ENCODE measurements at regions not wholly inside any gene's neighbourhood (a gene's known extent, or its start where the extent isn't known, plus 50 kb on each side); places are given as distances from the start of the nearest gene placed in this dataset.

DNA sequence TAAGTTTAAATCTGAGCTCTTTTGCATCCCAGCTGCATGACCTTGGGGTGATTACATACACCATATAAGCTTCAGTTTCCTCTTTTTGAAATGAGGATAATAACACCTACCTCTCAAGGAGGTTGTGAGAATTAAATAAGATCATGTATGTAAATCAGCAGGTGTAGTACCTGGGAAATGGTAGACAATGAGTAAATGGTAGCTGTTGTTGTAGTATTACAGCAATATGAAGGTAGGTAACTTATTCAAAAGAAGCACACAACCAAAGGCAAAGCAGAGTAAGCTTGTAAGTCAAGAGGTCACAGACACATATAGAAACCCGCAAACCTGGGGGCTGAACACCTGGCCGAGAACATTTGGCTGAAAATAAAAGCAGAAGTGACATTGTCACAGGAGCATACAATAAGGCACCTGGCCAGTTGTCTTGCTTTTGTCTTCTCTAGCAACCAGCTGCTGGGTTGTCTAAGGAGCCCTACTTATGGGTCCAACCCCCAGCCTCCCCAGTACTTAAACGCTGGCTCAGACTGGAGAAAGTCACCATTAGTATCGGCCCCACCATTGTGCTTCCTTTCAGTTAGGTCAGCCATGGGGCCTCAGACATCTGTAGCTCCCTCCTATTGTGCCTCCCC lies 203.6 kb upstream of the MKLN1 start:
- Histone ChIP-seq H3K79me2 (ENCODE audit: control insufficient read depth, insufficient read depth, low read length) (no peaks in the 10 kb centered on the region), H3K9me3 (replicated peaks; ENCODE audit: control insufficient read depth, insufficient read depth, low read length) (no peaks in the 10 kb centered on the region), H3K4me3 (replicated peaks in 1 of 3; ENCODE audit: insufficient read depth in 1 of 3, low read depth in 1 of 3, low read length in 3 of 3) (no peak overlapping the region), H2AFZ (ENCODE audit: low read depth, low read length) (no peak overlapping the region), H4K20me1 (replicated peaks; ENCODE audit: control insufficient read depth, extremely low read depth, insufficient read depth, low read length) (no peaks in the 10 kb centered on the region), H3K4me2 (ENCODE audit: insufficient read depth, low read length) (no peak overlapping the region), H3K9ac (replicated peaks; ENCODE audit: extremely low read depth, insufficient read depth, low read length) (no peak overlapping the region), H3K27ac (ENCODE audit: insufficient read depth, low read depth, low read length) (no peak overlapping the region), H3K36me3 (ENCODE audit: control insufficient read depth in 2 of 2, extremely low read depth in 1 of 2, insufficient read depth in 2 of 2, low read length in 2 of 2) (no peaks in the 10 kb centered on the region), H3K27me3 (ENCODE audit: control insufficient read depth in 2 of 2, insufficient read depth in 2 of 2, low read length in 2 of 2) (peaks cover 0 to 2% of the 10 kb centered on the region in 2 experiments), H3K9me1 (replicated peaks; ENCODE audit: control insufficient read depth, extremely low read depth, insufficient read depth, low read length) (no peaks in the 10 kb centered on the region), H3K4me1 (ENCODE audit: control insufficient read depth, extremely low read depth, insufficient read depth, low read length) (no peaks in the 10 kb centered on the region)
- intact Hi-C loops (cut with micrococcal nuclease): no loop called here
- no peak for FAIRE-seq
- CTCF ChIA-PET: interaction anchor here (0.6 to 1.6 kb wide), 2 partner anchors 13 to 262 kb away, joined by 3 to 6 read pairs; no protein-coding TSS in a partner anchor
- TF ChIP-seq, protein P1, sequence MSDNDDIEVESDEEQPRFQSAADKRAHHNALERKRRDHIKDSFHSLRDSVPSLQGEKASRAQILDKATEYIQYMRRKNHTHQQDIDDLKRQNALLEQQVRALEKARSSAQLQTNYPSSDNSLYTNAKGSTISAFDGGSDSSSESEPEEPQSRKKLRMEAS (IDR thresholded peaks at IDR 0.05; ENCODE audit: insufficient read depth, insufficient read length): no peak
- TF ChIP-seq EZH2 (IDR thresholded peaks at IDR 0.05; ENCODE audit: borderline replicate concordance, low read depth, low read length, severe bottlenecking) (no peak), MYC (IDR thresholded peaks at IDR 0.05; ENCODE audit: low read depth, low read length) (no peak), GATA2 (IDR thresholded peaks at IDR 0.05; ENCODE audit: insufficient read depth, insufficient read length, low read depth, low read length) (no peak), JUN (IDR thresholded peaks at IDR 0.05; ENCODE audit: borderline replicate concordance, insufficient read depth, insufficient read length, low read depth) (no peak)
- no peak for DNase-seq (ENCODE audit: low read depth, low spot score)
- POLR2A ChIA-PET: no interaction called here
- dilution Hi-C loops (cut with MboI; ENCODE audit: extremely low pct_ligation_motif_present, low sequenced_read_pairs): no loop called here
- BruUV-seq (replicated peaks): no TSS peak

GRCh38 chr7:131124867-131125266 lies 202.8 kb upstream of the MKLN1 start:
- Histone ChIP-seq H3K4me3 (replicated peaks in 1 of 3; ENCODE audit: insufficient read depth in 1 of 3, low read depth in 1 of 3, low read length in 3 of 3) (no peak overlapping the region), H2AFZ (ENCODE audit: low read depth, low read length) (no peak overlapping the region), H3K27ac (ENCODE audit: insufficient read depth, low read depth, low read length) (no peak overlapping the region), H3K9me3 (replicated peaks; ENCODE audit: control insufficient read depth, insufficient read depth, low read length) (no peaks in the 10 kb centered on the region), H3K36me3 (ENCODE audit: control insufficient read depth in 2 of 2, extremely low read depth in 1 of 2, insufficient read depth in 2 of 2, low read length in 2 of 2) (no peaks in the 10 kb centered on the region), H4K20me1 (replicated peaks; ENCODE audit: control insufficient read depth, extremely low read depth, insufficient read depth, low read length) (no peaks in the 10 kb centered on the region), H3K4me2 (ENCODE audit: insufficient read depth, low read length) (no peak overlapping the region), H3K4me1 (ENCODE audit: control insufficient read depth, extremely low read depth, insufficient read depth, low read length) (no peaks in the 10 kb centered on the region), H3K9ac (replicated peaks; ENCODE audit: extremely low read depth, insufficient read depth, low read length) (no peak overlapping the region), H3K27me3 (ENCODE audit: control insufficient read depth in 2 of 2, insufficient read depth in 2 of 2, low read length in 2 of 2) (peaks cover 0 to 2% of the 10 kb centered on the region in 2 experiments), H3K79me2 (ENCODE audit: control insufficient read depth, insufficient read depth, low read length) (no peaks in the 10 kb centered on the region), H3K9me1 (replicated peaks; ENCODE audit: control insufficient read depth, extremely low read depth, insufficient read depth, low read length) (no peaks in the 10 kb centered on the region)
- no TSS peak for BruUV-seq (replicated peaks)
- intact Hi-C loops (cut with micrococcal nuclease): no loop called here
- ChIA-PET POLR2A (no interaction called here), CTCF (interaction anchor here (1.6 kb wide), 1 partner anchor 14 kb away, joined by 6 read pairs; no protein-coding TSS in a partner anchor)
- DNase-seq (ENCODE audit: low read depth, low spot score) (no peak), FAIRE-seq (no peak)
- dilution Hi-C loops (cut with MboI; ENCODE audit: extremely low pct_ligation_motif_present, low sequenced_read_pairs): no loop called here
- TF ChIP-seq CTCF (IDR thresholded peaks at IDR 0.05; ENCODE audit: extremely low read depth in 1 of 2, insufficient read depth in 1 of 2, low read depth in 1 of 2, low read length in 2 of 2): no peak
- TF ChIP-seq JUN (IDR thresholded peaks at IDR 0.05; ENCODE audit: borderline replicate concordance, insufficient read depth, insufficient read length, low read depth): no peak
- TF ChIP-seq, protein P1 (IDR thresholded peaks at IDR 0.05; ENCODE audit: insufficient read depth, insufficient read length): no peak
- TF ChIP-seq POLR2A (IDR thresholded peaks at IDR 0.05; ENCODE audit: low read depth, low read length): no peak
